H54 (cell line): ENCODE measurements at regions not wholly inside any gene's neighbourhood (a gene's known extent, or its start where the extent isn't known, plus 50 kb on each side); places are given as distances from the start of the nearest gene placed in this dataset.

Experiments used
- DNase-seq: peaks from one replicate; pipeline ENCODE4 v3.0.0; 2011; ENCODE audit warnings: low spot score, mixed read lengths; ENCODE audit not compliant: insufficient read length
- FAIRE-seq: peaks from 3 replicates; lab custom pipeline; 2011; peaks lifted over from hg19 to GRCh38; lab: Jason Lieb, UNC
- POLR2A ChIP-seq: IDR thresholded peaks from 2 replicates; pipeline ENCODE4 v1.6.1; 2011; ENCODE audit warnings: low read depth, mild to moderate bottlenecking, low read length

DNA sequence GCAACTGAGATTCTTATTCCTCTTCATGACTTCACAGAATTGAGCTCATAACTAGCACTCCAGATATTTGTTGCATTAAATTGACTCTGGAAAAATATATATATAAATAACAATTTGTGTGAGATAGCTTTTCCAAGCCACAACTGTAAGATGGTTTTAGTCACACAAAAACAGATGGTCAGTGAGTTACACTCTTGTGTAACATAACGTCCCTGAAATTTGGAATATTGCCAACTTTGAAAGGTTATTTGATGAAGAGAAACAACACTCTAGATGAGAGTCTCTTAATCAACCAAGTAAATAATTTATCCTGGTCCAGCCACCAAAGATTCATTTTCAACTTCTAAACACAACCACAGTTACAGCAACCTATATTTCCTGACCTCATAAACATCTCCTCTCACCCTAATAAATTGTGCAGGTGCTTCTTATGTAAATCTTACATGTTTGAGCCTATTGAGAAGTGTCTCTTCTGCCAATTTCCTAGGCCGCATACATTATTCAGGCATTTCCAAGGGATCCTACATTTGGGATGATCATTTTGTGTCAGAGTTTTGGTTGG lies 84.9 kb upstream of the ACP3 start:
- TF ChIP-seq POLR2A: no peak
- FAIRE-seq: no peak

DNA sequence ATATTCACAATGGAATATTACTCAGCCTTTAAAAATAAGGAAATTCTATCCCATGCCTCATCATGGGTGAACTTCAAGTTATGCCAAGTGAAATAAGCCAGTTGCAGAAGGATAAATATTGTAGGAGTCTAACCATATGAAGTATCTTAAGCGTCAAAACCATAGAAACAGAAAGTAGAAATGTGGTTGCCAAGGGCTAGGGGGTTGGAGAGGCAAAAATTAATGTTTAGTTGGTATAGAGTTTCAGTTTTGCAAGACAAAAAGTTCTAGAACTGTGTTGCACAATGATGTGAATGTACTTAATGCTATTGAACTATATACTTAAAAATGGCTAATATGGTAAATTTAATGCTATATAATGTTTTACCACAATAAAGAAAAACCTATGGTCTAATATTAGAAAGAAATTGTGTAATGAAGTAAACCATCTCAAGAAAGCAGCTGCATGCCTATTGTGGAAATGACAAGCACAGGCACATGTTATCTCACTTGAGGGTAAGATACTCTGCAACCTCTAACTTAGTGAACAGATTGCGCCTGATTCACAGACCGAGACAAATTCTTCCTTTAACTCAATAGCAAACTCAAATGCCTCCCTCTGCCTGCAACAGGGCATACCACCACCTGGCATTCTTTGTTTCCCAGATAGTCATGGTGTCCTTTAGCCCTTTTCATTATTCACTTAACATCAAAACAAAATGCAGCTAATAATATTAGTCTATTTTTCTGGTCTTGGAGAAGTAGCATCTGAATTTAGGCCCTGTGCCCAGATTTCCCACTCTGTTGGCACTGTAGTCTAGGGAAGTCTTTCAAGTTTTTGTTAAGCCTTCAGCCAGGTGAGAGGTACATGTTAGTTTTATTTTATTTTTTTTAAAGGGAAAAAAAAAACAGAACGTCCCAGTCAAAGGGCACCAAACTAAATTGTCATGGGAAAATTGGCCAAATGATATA lies 80.2 kb upstream of the ACP3 start:
- FAIRE-seq (no peak), DNase-seq (no peak)
- no peak for TF ChIP-seq POLR2A

More for the DNA sequence above, 84.9 kb upstream of the ACP3 start:
- no peak for DNase-seq

DNA sequence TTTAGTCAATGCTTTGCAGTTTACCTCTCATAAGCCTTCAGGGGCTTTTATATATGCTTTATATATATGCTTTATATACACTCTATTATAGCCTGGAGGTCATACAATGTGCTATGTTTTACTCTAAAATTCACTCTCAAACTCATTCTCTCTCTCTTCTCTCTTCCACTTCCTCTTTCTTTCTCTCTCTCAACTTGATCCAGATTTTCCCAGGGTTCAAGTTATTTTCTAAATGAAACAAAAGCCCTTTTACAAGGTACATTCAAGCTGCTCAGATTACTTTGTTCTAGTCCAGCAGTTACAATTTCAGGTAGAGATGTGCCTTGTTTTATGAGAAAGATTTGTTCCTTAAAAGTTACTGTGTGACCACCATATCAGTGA lies 79.6 kb upstream of the ACP3 start:
- FAIRE-seq (no peak), DNase-seq (no peak)
- TF ChIP-seq POLR2A: no peak

DNA sequence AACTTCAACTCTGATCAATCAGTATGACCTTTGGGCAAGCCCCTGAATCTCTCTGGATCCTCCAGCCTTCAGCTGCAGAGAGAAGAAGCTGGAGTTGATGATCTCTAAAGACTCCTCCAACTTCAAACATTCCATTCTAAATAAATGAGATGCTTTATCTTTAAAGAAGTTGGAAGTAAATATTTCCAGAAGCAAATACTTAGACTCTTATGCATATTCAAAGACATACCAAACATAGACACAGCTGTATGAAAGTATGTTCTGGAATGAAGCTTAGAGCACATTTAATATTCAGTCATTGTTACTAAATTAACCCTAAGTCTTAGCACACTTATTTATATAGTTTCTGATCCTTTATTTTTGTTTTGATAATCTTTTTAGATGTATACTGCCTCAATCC lies 77.6 kb upstream of the ACP3 start:
- DNase-seq: no peak
- FAIRE-seq: no peak
- no peak for TF ChIP-seq POLR2A

DNA sequence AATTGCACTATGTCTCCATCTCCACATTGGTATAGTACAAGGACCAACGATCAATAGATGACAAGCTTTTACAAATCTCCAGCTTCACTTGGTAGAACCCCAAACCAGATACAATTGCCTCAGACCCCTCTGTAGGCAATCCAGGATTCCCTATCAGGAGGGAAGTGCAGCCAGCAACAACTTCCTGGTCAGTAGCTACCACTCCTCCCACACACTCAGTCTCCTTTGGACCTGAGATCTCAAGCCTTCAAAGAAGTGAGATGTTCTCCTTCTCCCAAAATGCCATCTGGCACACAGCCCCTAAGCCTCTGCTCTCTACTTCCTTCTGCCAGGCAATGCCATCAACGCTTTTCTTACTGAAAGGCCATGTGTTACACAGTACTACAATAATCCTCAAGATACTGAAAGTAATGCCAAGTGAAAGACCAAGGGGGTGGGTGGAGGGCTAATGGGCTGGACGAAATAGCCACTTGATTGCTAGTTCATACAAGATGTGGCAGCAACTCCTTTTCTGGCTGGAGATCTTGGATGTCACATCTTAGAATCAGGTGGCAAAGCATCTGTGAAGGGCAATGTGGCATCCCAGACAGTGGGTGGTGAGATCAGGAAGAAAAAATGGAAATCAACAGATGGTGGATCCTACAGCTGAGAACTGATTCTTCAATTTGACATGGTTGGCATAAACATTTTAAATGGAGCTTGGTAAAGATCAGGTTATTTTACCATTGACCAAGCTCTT lies 75.3 kb upstream of the ACP3 start:
- TF ChIP-seq POLR2A: no peak
- no peak for FAIRE-seq
- DNase-seq: no peak

DNA sequence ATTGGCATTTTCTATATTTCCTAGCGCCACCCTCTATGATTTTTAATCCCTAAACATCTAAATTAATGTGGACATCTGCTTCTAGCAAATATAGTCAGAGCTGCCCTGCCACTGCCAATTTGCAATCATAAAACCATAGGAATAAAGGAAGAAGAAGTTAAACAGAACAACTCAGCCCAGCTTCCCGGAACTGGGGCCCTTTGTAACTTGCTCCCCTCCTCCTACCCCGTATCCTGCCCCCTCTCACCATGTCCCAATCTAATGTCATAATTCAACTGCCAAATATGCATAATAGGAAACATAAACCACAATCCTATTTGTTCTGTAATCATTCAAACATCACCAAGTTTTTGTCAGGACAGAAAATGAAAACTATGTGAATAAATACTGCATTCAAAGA lies 74.4 kb upstream of the ACP3 start:
- no peak for FAIRE-seq
- DNase-seq: no peak
- no peak for TF ChIP-seq POLR2A

DNA sequence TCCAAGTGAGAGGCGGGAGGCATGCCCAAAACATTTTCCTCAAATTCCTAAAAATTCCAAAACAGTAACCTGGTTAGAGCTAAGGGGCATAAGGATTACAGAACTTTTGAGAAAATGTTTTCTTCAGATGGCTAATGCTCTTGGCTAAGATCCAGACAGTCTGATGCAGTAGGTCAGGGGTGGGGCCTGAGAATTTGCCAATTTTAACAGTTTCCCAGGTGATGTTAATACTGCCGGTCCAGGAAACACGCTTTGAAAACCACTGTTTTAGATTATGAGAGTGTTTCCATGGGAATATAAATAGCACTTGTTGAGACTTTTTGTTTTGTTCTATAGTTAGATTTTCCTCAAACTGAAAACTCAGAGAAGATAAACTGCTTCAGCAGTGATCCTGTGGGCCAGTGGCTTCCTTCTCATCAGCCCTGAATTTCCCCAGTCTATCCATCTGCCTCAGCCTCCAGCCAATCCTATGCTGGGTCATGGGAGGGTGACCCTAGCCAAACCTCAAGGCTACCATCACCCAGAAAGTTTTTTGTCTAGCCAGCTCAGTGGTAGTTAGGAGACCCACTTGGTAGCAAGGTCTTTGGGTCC lies 71.6 kb upstream of the ACP3 start:
- no peak for FAIRE-seq
- no peak for TF ChIP-seq POLR2A
- DNase-seq: no peak

DNA sequence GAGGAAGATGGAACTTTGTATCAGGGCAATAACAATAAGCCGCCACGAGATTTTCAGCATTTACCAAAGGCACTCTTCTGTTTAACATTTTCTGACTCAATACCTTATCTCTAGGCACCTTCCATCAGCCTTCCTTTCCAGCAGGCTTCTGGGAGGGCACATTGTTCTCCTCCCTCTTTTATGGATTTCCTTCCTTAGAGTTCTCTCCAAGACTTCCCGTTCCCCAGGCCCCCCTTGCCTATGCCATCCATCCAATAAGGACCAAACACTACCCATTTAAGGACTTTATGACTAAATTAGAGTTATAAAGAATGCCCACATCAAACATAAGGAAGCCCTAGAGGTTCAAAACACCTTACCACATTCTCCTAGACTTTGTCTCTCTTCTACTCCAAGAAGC lies 71.0 kb upstream of the ACP3 start:
- FAIRE-seq (no peak), DNase-seq (no peak)
- TF ChIP-seq POLR2A: no peak

DNA sequence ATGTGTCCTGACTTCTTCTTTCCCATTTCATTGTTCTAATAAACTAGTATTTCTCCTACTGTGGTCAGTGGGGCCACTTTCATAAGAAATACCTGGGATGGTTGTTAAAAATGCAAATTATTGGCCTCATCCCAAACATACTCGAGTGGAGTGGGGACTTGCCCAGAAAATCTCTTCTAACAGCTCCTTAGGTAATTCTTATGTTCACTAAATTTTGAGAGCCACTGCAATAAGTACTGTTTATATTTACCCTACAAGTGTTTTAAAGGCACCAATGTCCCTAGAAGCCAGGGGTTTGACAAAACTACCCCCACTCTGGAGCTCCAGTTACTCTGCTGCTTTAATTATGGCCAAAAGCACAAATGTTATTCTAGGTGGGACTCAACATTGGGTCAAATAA lies 70.0 kb upstream of the ACP3 start:
- TF ChIP-seq POLR2A: no peak
- no peak for DNase-seq
- no peak for FAIRE-seq

DNA sequence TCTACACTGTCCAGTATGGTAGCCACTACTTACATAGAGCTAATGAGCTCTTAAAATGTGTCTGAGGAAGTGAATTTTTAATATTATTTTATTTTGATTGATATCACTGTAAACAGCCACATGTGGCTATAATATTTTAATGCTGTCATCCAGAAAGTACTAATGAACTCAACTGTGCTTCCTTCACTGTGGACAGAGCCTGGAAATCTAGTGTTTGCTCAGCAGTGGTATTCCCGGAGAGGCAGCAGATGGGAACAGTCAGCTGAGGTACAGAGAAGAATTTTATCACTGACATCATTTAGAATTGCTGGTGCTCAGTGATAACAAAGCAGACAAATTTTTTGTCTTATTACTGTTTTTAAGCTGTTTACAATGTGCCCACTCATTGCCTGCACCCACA lies 68.7 kb upstream of the ACP3 start:
- TF ChIP-seq POLR2A: no peak
- FAIRE-seq (no peak), DNase-seq (no peak)

DNA sequence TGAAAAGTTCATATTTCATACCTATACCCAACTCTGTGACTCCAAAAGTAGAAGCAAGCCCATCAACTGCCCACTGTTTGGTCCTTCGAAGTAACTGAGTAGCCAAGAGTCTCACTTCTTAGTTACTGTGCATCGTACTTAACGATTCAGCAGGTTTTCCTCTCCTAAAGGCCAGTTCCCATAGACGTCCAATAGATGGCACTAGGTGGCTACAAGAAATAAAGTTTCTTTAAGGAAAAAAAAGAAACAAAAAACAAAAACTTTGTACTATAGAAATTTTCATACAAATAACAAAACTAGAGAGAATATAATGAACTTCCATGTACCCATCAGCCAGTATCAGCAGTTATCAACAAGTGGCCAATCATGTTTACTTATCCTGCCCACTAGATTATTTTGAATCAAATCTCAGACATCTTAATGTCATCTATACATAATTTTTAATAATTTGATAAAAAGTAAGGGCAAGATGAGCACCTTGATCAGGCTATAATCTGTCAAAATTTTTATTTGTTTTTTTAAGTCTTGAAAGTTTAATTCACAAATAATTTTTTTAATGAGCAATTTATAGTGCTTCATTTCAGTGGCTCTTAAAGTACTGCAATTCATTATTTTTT lies 63.8 kb upstream of the ACP3 start:
- no peak for FAIRE-seq
- DNase-seq: no peak
- TF ChIP-seq POLR2A: no peak

DNA sequence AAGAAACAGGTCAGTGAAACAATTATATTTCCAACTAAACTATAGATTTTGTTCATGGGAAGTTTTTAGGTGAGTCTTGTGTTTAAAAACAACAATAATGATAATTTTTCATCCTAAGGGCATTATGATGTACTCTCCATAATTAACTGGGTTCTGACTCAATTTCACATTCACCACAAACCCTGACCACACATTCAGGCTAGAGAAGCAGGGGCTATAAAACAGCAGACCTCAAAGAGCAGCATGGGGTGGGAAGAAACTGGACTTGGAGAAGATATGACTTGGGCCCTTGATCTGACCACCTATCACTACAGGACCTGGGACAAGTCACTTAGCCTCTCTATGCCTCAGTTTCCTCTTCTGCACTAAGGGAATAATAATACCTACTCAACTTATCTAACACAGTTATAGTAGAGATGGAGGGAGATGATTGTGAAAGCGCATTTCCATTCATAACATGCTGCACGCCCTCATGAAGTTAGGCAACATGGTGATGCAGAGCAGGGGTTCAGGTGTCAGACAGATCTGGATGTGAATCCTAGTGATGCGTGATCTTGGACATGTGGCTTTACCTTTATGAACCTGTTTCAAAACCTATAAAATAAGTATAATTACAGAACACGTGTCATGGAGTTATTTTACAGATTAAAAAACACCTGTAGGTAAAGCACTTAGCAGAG lies 63.0 kb upstream of the ACP3 start:
- TF ChIP-seq POLR2A: no peak
- DNase-seq (no peak), FAIRE-seq (no peak)
